HepG2 (cell line): ENCODE measurements at regions not wholly inside any gene's neighbourhood (a gene's known extent, or its start where the extent isn't known, plus 50 kb on each side); places are given as distances from the start of the nearest gene placed in this dataset.

Source experiments
- ATAC-seq: fragments of 200-7000 bp; cut with Tn5 transposase; 3 replicates; pipeline ENCODE4 v1.9.1; 2020; ENCODE audit warnings: mild to moderate bottlenecking, moderate library complexity
- BruUV-seq: library from RNA; stranded (reverse); fragments of 400-500 nt; replicated peaks from 2 replicates; lab custom pipeline; 2021; lab: Mats Ljungman, UMichigan
- CTCF ChIA-PET: fragments of 300-600 bp; formaldehyde crosslinking; extraction: SDS; loops from one replicate; lab custom pipeline; 2021; ENCODE audit warnings: low total read pairs, inconsistent platforms, low intra/inter-chr PET ratio; lab: Yijun Ruan, JAX
- POLR2A ChIA-PET: fragments of 350-600 bp; sonication (Branson Sonifier 250); formaldehyde crosslinking; loops from one replicate; lab custom pipeline; 2020; ENCODE audit warnings: antibody characterized with exemption, inconsistent platforms; lab: Yijun Ruan, JAX
- DNase-seq: peaks from one replicate; pipeline ENCODE4 v3.0.0-alpha.2; 2015; ENCODE audit warnings: low spot score
- FAIRE-seq: peaks from 3 replicates; lab custom pipeline; 2011; peaks lifted over from hg19 to GRCh38; lab: Jason Lieb, UNC
- H2AFZ ChIP-seq: one replicate; pipeline ENCODE4 v1.6.1; 2011; ENCODE audit warnings: low read length, inconsistent platforms
- H3K27ac ChIP-seq: fragments of 300-600 bp; 3 replicates; pipeline ENCODE4 v1.8.0; 2011; ENCODE audit warnings: mixed run types, mild to moderate bottlenecking, mixed read lengths, low read length, inconsistent platforms; ENCODE audit not compliant: insufficient read depth; ENCODE audit errors: extremely low read length
- H3K27me3 ChIP-seq, 2 experiments: fragments of 200-600 bp in 1 of 2; 2 replicates in 1 of 2; 3 replicates in 1 of 2; pipeline versions ENCODE4 v1.6.0 to v1.8.0; 2011; ENCODE audit warnings: low read length in 2 of 2, mild to moderate bottlenecking in 2 of 2, moderate library complexity in 2 of 2, inconsistent platforms in 1 of 2; ENCODE audit not compliant: insufficient read depth in 2 of 2, control insufficient read depth in 1 of 2
- H3K36me3 ChIP-seq, 2 experiments: fragments of 200-600 bp in 1 of 2; replicated peaks in 1 of 2; 2 replicates in 1 of 2; 3 replicates in 1 of 2; pipeline versions ENCODE4 v1.5.1 to v1.8.0; 2011; ENCODE audit warnings: low read length in 2 of 2, inconsistent platforms in 1 of 2; ENCODE audit not compliant: insufficient read depth in 2 of 2, control insufficient read depth in 1 of 2
- H3K4me1 ChIP-seq: 2 replicates; pipeline ENCODE4 v1.5.1; 2012; ENCODE audit warnings: low read length, inconsistent platforms; ENCODE audit not compliant: insufficient read depth
- H3K4me2 ChIP-seq: 2 replicates; pipeline ENCODE4 v1.6.0; 2011; ENCODE audit warnings: low read depth, low read length, inconsistent platforms
- H3K4me3 ChIP-seq, 3 experiments: fragments of 200-600 bp in 1 of 3; sonication (generic), shearing (Covaris generic) in 1 of 3; replicated peaks in 1 of 3; 2 replicates each; pipeline ENCODE4 v1.5.1; 2011 to 2016; ENCODE audit warnings: low read length in 3 of 3, inconsistent platforms in 2 of 3, low read depth in 2 of 3, mild to moderate bottlenecking in 2 of 3, control low read depth in 1 of 3, mixed read lengths in 1 of 3; ENCODE audit not compliant: insufficient read depth in 1 of 3
- H3K79me2 ChIP-seq: one replicate; pipeline ENCODE4 v1.6.1; 2011; ENCODE audit warnings: low read length, inconsistent platforms; ENCODE audit not compliant: insufficient read depth
- H3K9ac ChIP-seq: 2 replicates; pipeline ENCODE4 v1.6.0; 2011; ENCODE audit warnings: mild to moderate bottlenecking, low read depth, low read length, inconsistent platforms; ENCODE audit not compliant: insufficient read depth
- H3K9me3 ChIP-seq: 2 replicates; pipeline ENCODE4 v1.5.1; 2012; ENCODE audit warnings: mild to moderate bottlenecking, low read length
- H4K20me1 ChIP-seq: 2 replicates; pipeline ENCODE4 v1.6.0; 2011; ENCODE audit warnings: inconsistent platforms, mild to moderate bottlenecking, low read length, moderate library complexity; ENCODE audit not compliant: insufficient read depth
- ATF4 ChIP-seq, 2 experiments: fragments of 450-650 bp in 1 of 2; sonication (generic) in 1 of 2; formaldehyde crosslinking; IDR thresholded peaks; 2 replicates each; pipeline versions ENCODE4 v1.5.0 to v1.8.0; 2020 to 2022; ENCODE audit warnings: mild to moderate bottlenecking in 1 of 2, missing genetic modification reagents in 1 of 2
- NFKBIZ ChIP-seq: IDR thresholded peaks from 2 replicates; pipeline ENCODE4 v1.6.1; 2018; ENCODE audit warnings: missing genetic modification reagents, missing compliant biosample characterization
- TRAFD1 ChIP-seq: sonication (generic); formaldehyde crosslinking; IDR thresholded peaks from 2 replicates; pipeline ENCODE4 v1.5.1; 2020; ENCODE audit warnings: missing genetic modification reagents, mild to moderate bottlenecking, borderline replicate concordance
- ZBTB7A ChIP-seq: sonication (generic); formaldehyde crosslinking; IDR thresholded peaks from 2 replicates; pipeline ENCODE4 v1.8.0; 2022; ENCODE audit warnings: mild to moderate bottlenecking, missing genetic modification reagents
- WGBS: methylation state at CpG from one replicate; pipeline ENCODE4 v1.1.6; 2017; ENCODE audit warnings: low lambda C conversion rate; 5-methylcytosine and 5-hydroxymethylcytosine counted together
- in situ Hi-C: cut with HindIII; loops from 2 replicates; pipeline ENCODE4 v1.10.0; 2017; ENCODE audit warnings: low pct_unique_long_range_greater_than_20kb; ENCODE audit not compliant: extremely low pct_ligation_motif_present
- intact Hi-C: fragments of 100-400 bp; cut with micrococcal nuclease; formaldehyde crosslinking; loops from one replicate; pipeline ENCODE4 v1.10.0; 2022; ENCODE audit not compliant: unreplicated experiment
- TF ChIP-seq, protein P1 (sequence below): sonication (generic); formaldehyde crosslinking; IDR thresholded peaks from 2 replicates; pipeline ENCODE4 v1.4.0; 2020; ENCODE audit warnings: missing genetic modification reagents, borderline replicate concordance
- TF ChIP-seq, protein P2 (sequence below): IDR thresholded peaks from 2 replicates; pipeline ENCODE4 v1.6.1; 2016

DNA sequence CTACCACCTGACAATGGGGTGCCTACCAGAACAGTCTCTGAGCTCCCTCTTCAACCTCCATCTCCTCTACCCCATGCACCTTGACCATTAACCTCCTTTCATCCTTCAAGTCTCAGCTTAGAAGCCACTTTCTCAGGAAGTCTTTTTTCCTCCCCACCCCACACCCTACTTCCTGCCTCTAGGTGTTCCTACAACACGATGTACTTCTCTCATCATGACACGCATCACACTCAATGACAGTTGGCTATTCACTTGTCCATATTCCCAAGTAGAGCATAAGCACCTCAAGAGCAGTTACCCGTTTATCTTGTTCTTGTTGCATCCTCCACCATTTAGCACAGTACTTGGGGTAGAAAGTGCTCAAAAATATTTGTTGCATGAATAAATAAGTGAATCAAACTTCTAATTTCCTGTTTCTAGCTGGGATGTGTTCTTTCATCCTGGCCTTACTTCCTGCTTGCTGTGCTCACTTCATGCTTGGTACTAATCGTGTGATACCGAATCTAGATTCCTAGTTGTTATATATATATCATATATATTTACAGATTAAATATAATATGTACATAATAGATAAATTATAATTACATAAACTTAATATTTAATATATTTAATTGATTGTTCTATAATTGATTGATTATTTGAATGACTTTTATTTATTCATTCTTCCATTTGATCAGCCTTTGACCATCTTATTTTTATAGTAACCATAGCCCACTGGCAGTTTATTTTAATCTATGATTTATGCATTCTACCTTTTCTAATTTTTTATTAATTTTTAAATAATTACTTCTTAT lies 177.5 kb upstream of the TMEM45B start:
- Histone ChIP-seq H3K4me1 (no peaks in the 10 kb centered on the region), H3K79me2 (no peaks in the 10 kb centered on the region), H3K27ac (no peak overlapping the region), H4K20me1 (no peaks in the 10 kb centered on the region), H3K9ac (no peak overlapping the region), H3K4me2 (no peak overlapping the region), H3K27me3 (peaks cover 0 to 5% of the 10 kb centered on the region in 2 experiments; a peak in 1 of 5 replicates), H3K9me3 (no peaks in the 10 kb centered on the region), H3K36me3 (no peaks in the 10 kb centered on the region), H3K4me3 (no peak overlapping the region), H2AFZ (no peak overlapping the region)
- intact Hi-C loops: loop anchor here (5.0 kb wide), 1 partner anchor 679 kb away; no protein-coding TSS in a partner anchor
- TF ChIP-seq ZBTB7A (CRISPR knock-in tag) (no peak), TRAFD1 (CRISPR knock-in tag) (no peak), NFKBIZ (CRISPR knock-in tag) (no peak), ATF4 (CRISPR knock-in tag; IDR thresholded peaks at IDR 0.05) (no peak)
- TF ChIP-seq, protein P1, sequence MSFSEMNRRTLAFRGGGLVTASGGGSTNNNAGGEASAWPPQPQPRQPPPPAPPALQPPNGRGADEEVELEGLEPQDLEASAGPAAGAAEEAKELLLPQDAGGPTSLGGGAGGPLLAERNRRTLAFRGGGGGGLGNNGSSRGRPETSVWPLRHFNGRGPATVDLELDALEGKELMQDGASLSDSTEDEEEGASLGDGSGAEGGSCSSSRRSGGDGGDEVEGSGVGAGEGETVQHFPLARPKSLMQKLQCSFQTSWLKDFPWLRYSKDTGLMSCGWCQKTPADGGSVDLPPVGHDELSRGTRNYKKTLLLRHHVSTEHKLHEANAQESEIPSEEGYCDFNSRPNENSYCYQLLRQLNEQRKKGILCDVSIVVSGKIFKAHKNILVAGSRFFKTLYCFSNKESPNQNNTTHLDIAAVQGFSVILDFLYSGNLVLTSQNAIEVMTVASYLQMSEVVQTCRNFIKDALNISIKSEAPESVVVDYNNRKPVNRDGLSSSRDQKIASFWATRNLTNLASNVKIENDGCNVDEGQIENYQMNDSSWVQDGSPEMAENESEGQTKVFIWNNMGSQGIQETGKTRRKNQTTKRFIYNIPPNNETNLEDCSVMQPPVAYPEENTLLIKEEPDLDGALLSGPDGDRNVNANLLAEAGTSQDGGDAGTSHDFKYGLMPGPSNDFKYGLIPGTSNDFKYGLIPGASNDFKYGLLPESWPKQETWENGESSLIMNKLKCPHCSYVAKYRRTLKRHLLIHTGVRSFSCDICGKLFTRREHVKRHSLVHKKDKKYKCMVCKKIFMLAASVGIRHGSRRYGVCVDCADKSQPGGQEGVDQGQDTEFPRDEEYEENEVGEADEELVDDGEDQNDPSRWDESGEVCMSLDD (CRISPR knock-in tag): no peak
- TF ChIP-seq, protein P2, sequence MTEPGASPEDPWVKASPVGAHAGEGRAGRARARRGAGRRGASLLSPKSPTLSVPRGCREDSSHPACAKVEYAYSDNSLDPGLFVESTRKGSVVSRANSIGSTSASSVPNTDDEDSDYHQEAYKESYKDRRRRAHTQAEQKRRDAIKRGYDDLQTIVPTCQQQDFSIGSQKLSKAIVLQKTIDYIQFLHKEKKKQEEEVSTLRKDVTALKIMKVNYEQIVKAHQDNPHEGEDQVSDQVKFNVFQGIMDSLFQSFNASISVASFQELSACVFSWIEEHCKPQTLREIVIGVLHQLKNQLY: no peak
- in situ Hi-C loops: no loop called here
- no TSS peak for BruUV-seq
- no peak for FAIRE-seq
- CTCF ChIA-PET: no interaction called here
- POLR2A ChIA-PET: no interaction called here
- 27% methylated on average over 5 of the region's 5 CpGs for WGBS
- ATAC-seq: no peak
- DNase-seq: no peak
